ENCODE measurements at regions not wholly inside any gene's neighbourhood (a gene's known extent, or its start where the extent isn't known, plus 50 kb on each side); places are given as distances from the start of the nearest gene placed in this dataset.

DNA sequence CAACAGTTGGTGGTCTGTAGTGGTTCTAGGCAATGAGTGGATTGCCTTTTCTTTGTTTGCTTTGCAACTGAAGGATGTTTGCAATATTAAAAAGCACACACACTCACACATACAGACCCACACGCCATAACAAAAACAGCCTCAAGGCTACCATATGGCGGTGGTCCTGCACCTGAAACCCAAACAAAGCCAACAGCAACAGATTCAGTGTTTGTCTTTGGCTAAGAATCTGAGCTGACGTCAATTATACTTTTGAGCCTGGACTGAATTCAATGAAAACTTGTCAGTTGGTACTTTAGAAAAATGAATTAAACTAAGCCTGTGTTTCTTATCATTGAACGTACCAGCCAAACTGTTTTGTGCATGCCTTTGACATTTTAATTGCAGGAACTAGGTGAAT lies 65.0 kb upstream of the NYAP2 start (continued):
- TF ChIP-seq, protein P1, sequence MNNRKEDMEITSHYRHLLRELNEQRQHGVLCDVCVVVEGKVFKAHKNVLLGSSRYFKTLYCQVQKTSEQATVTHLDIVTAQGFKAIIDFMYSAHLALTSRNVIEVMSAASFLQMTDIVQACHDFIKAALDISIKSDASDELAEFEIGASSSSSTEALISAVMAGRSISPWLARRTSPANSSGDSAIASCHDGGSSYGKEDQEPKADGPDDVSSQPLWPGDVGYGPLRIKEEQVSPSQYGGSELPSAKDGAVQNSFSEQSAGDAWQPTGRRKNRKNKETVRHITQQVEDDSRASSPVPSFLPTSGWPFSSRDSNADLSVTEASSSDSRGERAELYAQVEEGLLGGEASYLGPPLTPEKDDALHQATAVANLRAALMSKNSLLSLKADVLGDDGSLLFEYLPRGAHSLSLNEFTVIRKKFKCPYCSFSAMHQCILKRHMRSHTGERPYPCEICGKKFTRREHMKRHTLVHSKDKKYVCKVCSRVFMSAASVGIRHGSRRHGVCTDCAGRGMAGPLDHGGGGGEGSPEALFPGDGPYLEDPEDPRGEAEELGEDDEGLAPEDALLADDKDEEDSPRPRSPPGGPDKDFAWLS (CRISPR knock-in tag; IDR thresholded peaks at IDR 0.05; ENCODE audit: borderline replicate concordance) = no peak
- TF ChIP-seq, protein P2, sequence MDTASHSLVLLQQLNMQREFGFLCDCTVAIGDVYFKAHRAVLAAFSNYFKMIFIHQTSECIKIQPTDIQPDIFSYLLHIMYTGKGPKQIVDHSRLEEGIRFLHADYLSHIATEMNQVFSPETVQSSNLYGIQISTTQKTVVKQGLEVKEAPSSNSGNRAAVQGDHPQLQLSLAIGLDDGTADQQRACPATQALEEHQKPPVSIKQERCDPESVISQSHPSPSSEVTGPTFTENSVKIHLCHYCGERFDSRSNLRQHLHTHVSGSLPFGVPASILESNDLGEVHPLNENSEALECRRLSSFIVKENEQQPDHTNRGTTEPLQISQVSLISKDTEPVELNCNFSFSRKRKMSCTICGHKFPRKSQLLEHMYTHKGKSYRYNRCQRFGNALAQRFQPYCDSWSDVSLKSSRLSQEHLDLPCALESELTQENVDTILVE (CRISPR knock-in tag; IDR thresholded peaks at IDR 0.05) = no peak
- no peak for TF ChIP-seq POLR2AphosphoS2 (IDR thresholded peaks at IDR 0.05; ENCODE audit: low read depth, low read length)

DNA sequence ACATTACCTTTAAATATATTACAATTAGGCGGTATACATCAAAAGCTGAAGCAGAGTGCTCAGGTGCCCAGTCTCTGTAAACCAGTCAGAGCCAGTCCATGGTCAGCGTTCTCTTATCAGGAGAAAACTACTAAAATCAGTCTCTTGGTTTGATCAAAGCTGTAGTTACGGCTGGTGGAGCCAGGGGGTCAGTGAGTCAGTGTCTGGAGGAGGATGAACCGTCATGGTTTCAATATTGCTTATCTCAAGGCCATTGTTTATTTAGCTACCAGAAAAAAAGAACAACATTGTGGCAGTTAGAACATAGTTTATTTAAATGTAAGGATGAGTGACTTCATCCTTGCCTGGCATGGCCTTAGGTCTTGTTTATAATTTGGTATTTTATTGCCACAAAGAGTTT lies 71.3 kb upstream of the NYAP2 start:
- Histone ChIP-seq H3K36me3 (replicated peaks in 1 of 2; ENCODE audit: control insufficient read depth in 1 of 2, insufficient read depth in 2 of 2, low read length in 2 of 2) (no peaks in the 10 kb centered on the region), H3K4me1 (ENCODE audit: insufficient read depth, low read length) (no peaks in the 10 kb centered on the region), H3K4me2 (ENCODE audit: low read depth, low read length) (no peak overlapping the region), H3K79me2 (ENCODE audit: insufficient read depth, low read length) (no peaks in the 10 kb centered on the region), H3K27me3 (ENCODE audit: control insufficient read depth in 1 of 2, insufficient read depth in 2 of 2, low read length in 2 of 2) (no peaks in the 10 kb centered on the region), H2AFZ (ENCODE audit: low read length) (no peak overlapping the region), H4K20me1 (ENCODE audit: insufficient read depth, low read length) (no peaks in the 10 kb centered on the region), H3K4me3 (replicated peaks in 1 of 3; ENCODE audit: insufficient read depth in 1 of 3, low read depth in 2 of 3, low read length in 3 of 3) (no peak overlapping the region), H3K9me3 (ENCODE audit: low read length) (peaks cover 16% of the 10 kb centered on the region; the same call in 1 of the 2 replicates), H3K9ac (ENCODE audit: insufficient read depth, low read depth, low read length) (no peak overlapping the region), H3K27ac (ENCODE audit: extremely low read length, insufficient read depth, low read length) (no peak overlapping the region)
- no peak for FAIRE-seq
- in situ Hi-C loops (cut with HindIII; ENCODE audit: extremely low pct_ligation_motif_present, low pct_unique_long_range_greater_than_20kb) (no loop called here), intact Hi-C loops (cut with micrococcal nuclease; ENCODE audit: unreplicated experiment) (no loop called here)
- POLR2A ChIA-PET = no interaction called here
- WGBS (ENCODE audit: low lambda C conversion rate) = 4% methylated on average over 4 of the region's 4 CpGs
- BruUV-seq (replicated peaks) = no TSS peak
- CTCF ChIA-PET (ENCODE audit: low intra/inter-chr PET ratio, low total read pairs) = no interaction called here
- ATAC-seq = no peak
- TF ChIP-seq IKZF4 (CRISPR knock-in tag; IDR thresholded peaks at IDR 0.05; ENCODE audit: borderline replicate concordance, low read depth, not compliant biosample characterization) (no peak), TEAD2 (CRISPR knock-in tag; IDR thresholded peaks at IDR 0.05) (no peak), JUNB (CRISPR knock-in tag; IDR thresholded peaks at IDR 0.05; ENCODE audit: borderline replicate concordance) (no peak), PRMT3 (CRISPR knock-in tag; IDR thresholded peaks at IDR 0.05; ENCODE audit: borderline replicate concordance, low read depth) (no peak), SALL2 (CRISPR knock-in tag; IDR thresholded peaks at IDR 0.05) (no peak), ZC3H4 (CRISPR knock-in tag; IDR thresholded peaks at IDR 0.05; ENCODE audit: borderline replicate concordance) (no peak), SMARCC2 (IDR thresholded peaks at IDR 0.05) (no peak)
- TF ChIP-seq, protein P3, sequence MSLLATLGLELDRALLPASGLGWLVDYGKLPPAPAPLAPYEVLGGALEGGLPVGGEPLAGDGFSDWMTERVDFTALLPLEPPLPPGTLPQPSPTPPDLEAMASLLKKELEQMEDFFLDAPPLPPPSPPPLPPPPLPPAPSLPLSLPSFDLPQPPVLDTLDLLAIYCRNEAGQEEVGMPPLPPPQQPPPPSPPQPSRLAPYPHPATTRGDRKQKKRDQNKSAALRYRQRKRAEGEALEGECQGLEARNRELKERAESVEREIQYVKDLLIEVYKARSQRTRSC (CRISPR knock-in tag; IDR thresholded peaks at IDR 0.05; ENCODE audit: low read depth) = no peak
- TF ChIP-seq, protein P4, sequence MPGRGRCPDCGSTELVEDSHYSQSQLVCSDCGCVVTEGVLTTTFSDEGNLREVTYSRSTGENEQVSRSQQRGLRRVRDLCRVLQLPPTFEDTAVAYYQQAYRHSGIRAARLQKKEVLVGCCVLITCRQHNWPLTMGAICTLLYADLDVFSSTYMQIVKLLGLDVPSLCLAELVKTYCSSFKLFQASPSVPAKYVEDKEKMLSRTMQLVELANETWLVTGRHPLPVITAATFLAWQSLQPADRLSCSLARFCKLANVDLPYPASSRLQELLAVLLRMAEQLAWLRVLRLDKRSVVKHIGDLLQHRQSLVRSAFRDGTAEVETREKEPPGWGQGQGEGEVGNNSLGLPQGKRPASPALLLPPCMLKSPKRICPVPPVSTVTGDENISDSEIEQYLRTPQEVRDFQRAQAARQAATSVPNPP (CRISPR knock-in tag; IDR thresholded peaks at IDR 0.05) = no peak
- peak; percentile 6 for DNase-seq (ENCODE audit: low spot score)
